ENCODE measurements at regions not wholly inside any gene's neighbourhood (a gene's known extent, or its start where the extent isn't known, plus 50 kb on each side); places are given as distances from the start of the nearest gene placed in this dataset.
A peak's percentile ranks its signal among the peaks of the same experiment; 100 is the strongest.
"Not testable (repeated sequence)": the region's sequence is repeated elsewhere in the genome, so short reads cannot be mapped to it uniquely, and the experiment has no call there.

DNA sequence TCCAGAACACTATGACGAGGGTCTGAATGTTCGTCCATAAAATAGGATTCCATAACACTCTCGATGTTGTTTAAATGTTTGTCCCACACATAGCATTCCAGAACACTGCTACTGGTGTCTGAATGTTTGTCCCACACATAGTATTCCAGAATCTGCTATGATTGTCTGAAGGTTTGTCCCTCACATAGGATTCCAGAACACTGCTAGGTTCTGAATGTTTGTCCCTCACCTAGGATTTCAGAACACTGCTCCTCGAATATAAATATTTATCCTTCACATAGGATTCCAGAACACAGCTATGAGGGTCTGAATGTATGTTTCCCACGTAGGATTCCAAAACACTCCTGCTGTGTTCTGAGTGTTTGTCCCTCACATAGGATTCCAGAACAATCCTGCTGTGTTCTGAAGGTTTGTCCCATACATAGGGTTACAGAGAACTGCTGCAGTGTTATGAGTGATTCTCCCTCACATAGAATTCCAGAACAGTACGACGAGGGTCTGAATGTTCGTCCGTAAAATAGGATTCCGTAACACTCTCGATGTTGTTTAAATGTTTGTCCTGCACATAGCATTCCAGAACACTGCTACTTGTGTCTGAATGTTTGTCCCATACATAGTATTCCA lies 215.3 kb downstream of the FOXD4L6 start:
- Mint-ChIP-seq H3K4me3 (no peak overlapping the region), H3K27ac (no peak overlapping the region), H3K36me3 (ENCODE audit: low read depth) (no peaks in the 10 kb centered on the region), H3K4me1 (no peaks in the 10 kb centered on the region), H3K27me3 (no peaks in the 10 kb centered on the region), H3K9me3 (peaks cover 65% of the 10 kb centered on the region)
- peak; percentile 52 for DNase-seq
- intact Hi-C loops (cut with micrococcal nuclease), result no loop called here

DNA sequence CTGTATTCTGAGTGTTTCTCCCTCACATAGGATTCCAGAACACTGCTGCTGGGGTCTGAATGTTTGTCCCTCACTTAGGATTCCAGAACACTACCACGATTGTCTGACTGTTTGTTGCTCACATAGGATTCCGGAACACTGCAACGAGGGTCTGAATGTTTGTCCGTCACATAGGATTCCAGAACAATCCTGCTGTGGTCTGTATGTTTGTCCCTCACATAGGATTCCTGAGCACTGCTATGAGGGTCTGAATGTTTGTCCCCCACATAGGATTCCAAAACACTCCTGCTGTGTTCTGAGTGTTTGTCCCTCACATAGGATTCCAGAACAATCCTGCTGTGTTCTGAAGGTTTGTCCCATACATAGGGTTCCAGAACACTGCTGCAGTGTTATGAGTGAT lies 215.8 kb downstream of the FOXD4L6 start:
- peaks cover 64% of the 10 kb centered on the region for H3K9me3 Mint-ChIP-seq
- H3K4me3 Mint-ChIP-seq; DNase-seq; H3K36me3 Mint-ChIP-seq (ENCODE audit: low read depth); H3K27me3 Mint-ChIP-seq; H3K4me1 Mint-ChIP-seq; intact Hi-C loops (cut with micrococcal nuclease); H3K27ac Mint-ChIP-seq: not testable (repeated sequence)

GRCh38 chr9:40911647-40912046 lies 216.8 kb downstream of the FOXD4L6 start:
- intact Hi-C loops (cut with micrococcal nuclease), result no loop called here
- H3K9me3 Mint-ChIP-seq, result peaks cover 67% of the 10 kb centered on the region
- no peak overlapping the region for H3K27ac Mint-ChIP-seq
- no peaks in the 10 kb centered on the region for H3K36me3 Mint-ChIP-seq (ENCODE audit: low read depth)
- H3K4me3 Mint-ChIP-seq, result no peak overlapping the region
- H3K27me3 Mint-ChIP-seq, result no peaks in the 10 kb centered on the region
- no peaks in the 10 kb centered on the region for H3K4me1 Mint-ChIP-seq
- peak; percentile 51 for DNase-seq

DNA sequence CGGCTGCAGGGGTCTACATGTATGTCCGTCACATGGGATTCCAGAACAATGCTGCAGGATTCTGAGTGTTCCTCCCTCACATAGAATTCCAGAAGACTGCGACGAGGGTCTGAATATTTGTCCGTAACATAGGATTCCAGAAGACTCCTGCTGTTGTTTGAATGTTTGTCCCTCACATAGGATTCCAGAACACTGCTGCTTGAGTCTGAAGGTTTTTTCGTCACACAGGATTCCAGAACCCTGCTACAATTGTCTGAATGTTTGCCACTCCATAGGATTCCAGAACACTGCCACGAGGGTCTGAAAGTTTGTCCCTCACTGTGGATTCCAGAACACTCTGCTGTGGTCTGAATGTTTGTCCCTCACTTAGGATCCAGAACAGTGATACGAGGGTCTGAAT lies 217.5 kb downstream of the FOXD4L6 start:
- H3K27me3 Mint-ChIP-seq; intact Hi-C loops (cut with micrococcal nuclease); H3K36me3 Mint-ChIP-seq (ENCODE audit: low read depth); H3K4me1 Mint-ChIP-seq; H3K4me3 Mint-ChIP-seq; DNase-seq; H3K27ac Mint-ChIP-seq: not testable (repeated sequence)
- peaks cover 69% of the 10 kb centered on the region for H3K9me3 Mint-ChIP-seq

GRCh38 chr9:40909821-40910220 lies 218.7 kb downstream of the FOXD4L6 start:
- intact Hi-C loops (cut with micrococcal nuclease), result no loop called here
- Mint-ChIP-seq H3K36me3 (ENCODE audit: low read depth) (no peaks in the 10 kb centered on the region), H3K9me3 (peaks cover 68% of the 10 kb centered on the region)

DNA sequence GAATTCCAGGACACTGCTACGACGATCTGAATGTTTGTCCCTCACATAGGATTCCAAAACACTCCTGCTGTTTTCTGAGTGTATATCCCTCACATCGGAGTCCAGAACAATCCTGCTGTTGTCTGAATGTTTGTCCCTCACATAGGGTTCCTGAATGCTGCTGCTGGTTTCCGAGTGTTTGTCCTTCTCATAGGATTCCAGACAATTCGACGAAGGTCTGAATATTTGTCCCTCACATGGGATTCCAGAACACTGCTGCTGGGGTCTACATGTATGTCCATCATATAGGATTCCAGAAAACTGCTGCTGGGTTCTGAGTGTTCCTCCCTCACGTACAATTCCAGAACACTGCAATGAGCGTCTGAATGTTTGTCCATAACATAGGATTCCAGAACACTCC lies 219.4 kb downstream of the FOXD4L6 start:
- intact Hi-C loops (cut with micrococcal nuclease); H3K36me3 Mint-ChIP-seq (ENCODE audit: low read depth); H3K4me1 Mint-ChIP-seq; H3K27ac Mint-ChIP-seq; H3K4me3 Mint-ChIP-seq; H3K27me3 Mint-ChIP-seq; DNase-seq: not testable (repeated sequence)
- H3K9me3 Mint-ChIP-seq, result peaks cover 68% of the 10 kb centered on the region

More at GRCh38 chr9:40909821-40910220, 218.7 kb downstream of the FOXD4L6 start:
- Mint-ChIP-seq H3K4me1 (no peaks in the 10 kb centered on the region), H3K27ac (no peak overlapping the region), H3K4me3 (no peak overlapping the region), H3K27me3 (no peaks in the 10 kb centered on the region)
- DNase-seq, result no peak

DNA sequence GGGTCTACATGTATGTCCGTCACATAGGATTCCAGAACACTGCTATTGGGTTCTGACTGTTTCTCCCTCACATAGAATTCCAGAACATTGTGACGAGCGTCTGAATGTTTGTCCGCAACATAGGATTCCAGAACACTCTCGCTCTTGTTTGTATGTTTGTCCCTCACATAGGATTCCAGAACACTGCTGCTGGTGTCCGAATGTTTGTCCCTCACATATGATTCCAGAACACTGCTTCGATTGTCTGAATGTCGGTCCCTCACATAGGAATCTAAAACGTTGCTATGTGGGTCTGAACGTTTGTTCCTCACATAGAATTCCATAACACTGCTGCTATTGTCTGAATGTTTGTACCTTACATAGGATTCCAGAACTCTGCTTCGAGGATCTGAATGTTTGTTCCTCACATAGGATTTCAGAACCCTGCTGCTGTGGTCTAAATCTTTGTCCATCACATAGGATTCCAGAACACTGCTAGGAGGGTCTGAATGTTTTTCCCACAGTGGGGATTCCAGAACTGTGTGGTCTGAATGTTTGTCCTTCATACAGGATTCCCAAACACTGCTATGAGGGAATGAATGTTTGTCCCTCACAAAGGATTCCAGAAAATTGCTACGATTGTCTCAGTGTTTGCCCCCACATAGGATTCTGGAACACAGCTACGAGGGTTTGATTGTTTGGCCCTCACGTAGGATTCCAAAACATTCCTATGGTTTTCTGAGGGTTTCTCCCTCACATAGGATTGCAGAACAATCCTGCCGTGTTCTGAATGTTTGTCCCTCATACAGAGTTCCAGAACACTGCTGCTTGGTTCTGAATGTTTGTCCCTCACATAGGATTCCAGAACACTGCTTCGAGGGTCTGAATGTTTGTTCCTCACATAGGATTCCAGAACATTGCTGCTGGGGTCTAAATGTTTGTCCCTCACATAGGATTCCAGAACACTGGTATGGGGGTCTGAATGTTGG lies 220.5 kb downstream of the FOXD4L6 start:
- no peak for DNase-seq
- Mint-ChIP-seq H3K36me3 (ENCODE audit: low read depth) (no peaks in the 10 kb centered on the region), H3K4me3 (no peak overlapping the region), H3K9me3 (peaks cover 64% of the 10 kb centered on the region), H3K4me1 (no peaks in the 10 kb centered on the region), H3K27me3 (no peaks in the 10 kb centered on the region), H3K27ac (no peak overlapping the region)
- intact Hi-C loops (cut with micrococcal nuclease), result no loop called here

- H3K4me3 Mint-ChIP-seq; DNase-seq; H3K27ac Mint-ChIP-seq; intact Hi-C loops (cut with micrococcal nuclease); H3K4me1 Mint-ChIP-seq; H3K27me3 Mint-ChIP-seq; H3K36me3 Mint-ChIP-seq (ENCODE audit: low read depth): not testable (repeated sequence)
- H3K9me3 Mint-ChIP-seq, result peaks cover 65% of the 10 kb centered on the region
These were observed 221.6 kb downstream of the FOXD4L6 start for GRCh38 chr9:40906879-40907278.

GRCh38 chr9:40892315-40892714 lies 236.2 kb downstream of the FOXD4L6 start:
- H3K27ac Mint-ChIP-seq; intact Hi-C loops (cut with micrococcal nuclease); DNase-seq; H3K4me3 Mint-ChIP-seq; H3K36me3 Mint-ChIP-seq (ENCODE audit: low read depth); H3K27me3 Mint-ChIP-seq; H3K4me1 Mint-ChIP-seq: not testable (repeated sequence)
- peaks cover 68% of the 10 kb centered on the region for H3K9me3 Mint-ChIP-seq

DNA sequence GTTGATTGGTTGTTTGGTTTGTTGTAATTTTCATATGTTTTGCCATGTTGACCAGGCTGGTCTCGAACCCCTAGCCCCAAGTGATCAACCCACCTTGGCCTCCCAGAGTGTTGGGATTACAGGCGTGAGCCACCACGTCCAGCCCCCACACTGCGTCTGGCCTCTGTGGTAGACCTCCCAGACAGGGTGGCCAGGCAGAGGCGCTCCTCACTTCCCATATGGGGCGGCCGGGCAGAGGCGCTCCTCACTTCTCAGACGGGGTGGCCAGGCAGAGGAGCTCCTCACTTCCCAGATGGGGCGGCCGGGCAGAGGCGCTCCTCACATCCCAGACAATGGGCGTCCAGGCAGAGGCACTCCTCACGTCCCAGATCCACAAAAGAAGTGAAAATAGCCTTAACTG lies 242.6 kb downstream of the FOXD4L6 start:
- H3K36me3 Mint-ChIP-seq (ENCODE audit: low read depth); intact Hi-C loops (cut with micrococcal nuclease); DNase-seq; H3K4me1 Mint-ChIP-seq; H3K27ac Mint-ChIP-seq; H3K4me3 Mint-ChIP-seq; H3K27me3 Mint-ChIP-seq: not testable (repeated sequence)
- H3K9me3 Mint-ChIP-seq, result peaks cover 35% of the 10 kb centered on the region

DNA sequence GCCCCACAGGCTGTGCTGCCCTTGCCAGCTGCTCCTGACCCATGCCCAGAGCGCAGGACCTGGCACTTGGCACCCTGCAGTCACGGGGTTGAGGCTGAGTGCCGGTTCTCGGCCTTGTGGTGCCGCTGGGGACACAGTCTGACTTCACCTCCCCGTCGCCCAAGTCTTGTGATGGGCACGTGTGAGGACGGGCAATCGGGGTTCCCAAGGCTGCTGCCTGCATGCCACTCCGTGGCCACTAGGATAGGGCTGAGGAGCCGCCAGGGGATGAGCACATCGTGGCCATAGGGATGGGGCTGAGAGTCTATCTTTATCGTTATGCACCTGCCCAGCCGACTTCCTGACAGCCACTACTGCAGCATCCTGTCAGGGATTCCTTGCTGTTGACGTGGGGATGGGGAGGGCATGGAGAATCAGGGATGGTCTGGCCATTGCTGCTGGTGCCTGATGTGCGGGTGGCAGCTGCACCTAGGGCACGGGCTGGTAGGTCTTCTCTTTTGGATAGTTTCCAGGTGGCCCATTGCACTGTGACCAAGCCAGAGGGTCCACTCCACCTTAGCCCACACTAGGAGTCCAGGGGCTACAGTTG lies 243.5 kb downstream of the FOXD4L6 start:
- H3K27ac Mint-ChIP-seq; intact Hi-C loops (cut with micrococcal nuclease); H3K27me3 Mint-ChIP-seq; H3K36me3 Mint-ChIP-seq (ENCODE audit: low read depth); H3K4me3 Mint-ChIP-seq; DNase-seq; H3K4me1 Mint-ChIP-seq: not testable (repeated sequence)
- H3K9me3 Mint-ChIP-seq, result peaks cover 41% of the 10 kb centered on the region

DNA sequence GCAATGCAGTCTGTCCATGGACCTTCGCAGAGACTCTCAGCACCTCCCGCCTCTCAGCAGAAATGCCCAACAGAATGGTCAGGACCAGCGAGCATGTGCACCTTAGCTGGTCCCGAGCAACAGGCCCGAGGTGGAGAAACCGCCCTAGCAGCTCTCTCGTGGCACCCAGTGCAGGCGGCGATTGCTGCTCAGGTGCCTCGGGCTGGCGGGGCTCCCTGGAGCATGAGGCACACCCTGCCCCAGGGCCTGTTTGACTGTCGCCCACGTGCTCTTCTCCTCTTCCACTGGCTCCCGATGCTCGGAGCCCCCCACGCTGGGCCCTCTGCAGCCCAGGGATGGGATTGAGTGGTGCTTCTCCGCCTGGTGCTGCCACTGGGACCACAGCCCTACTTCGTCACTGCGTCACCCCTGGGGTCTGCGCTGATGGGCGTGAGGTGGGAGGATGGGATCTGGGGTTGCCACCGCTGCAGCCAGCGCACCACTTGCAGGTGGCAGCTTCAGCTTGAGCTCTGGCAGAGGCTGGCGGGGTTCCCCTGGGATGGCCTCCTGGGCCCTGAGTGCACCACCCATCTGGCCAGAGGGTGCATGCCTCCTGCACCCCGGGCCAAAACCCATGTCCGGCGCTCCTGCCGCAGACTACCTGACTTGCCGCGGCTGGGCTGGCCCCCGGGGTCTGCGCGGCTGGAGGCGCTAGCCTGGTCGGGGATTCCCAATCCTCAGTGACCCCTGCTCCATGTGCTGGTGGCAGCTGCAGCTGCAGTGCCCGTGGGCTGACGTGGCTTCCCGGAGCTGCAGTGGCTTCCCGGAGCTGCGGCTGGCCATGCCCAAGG lies 244.2 kb downstream of the FOXD4L6 start:
- no peaks in the 10 kb centered on the region for H3K36me3 Mint-ChIP-seq (ENCODE audit: low read depth)
- peaks cover 45% of the 10 kb centered on the region for H3K9me3 Mint-ChIP-seq
- intact Hi-C loops (cut with micrococcal nuclease), result no loop called here

GRCh38 chr9:40883423-40884071 lies 244.9 kb downstream of the FOXD4L6 start:
- intact Hi-C loops (cut with micrococcal nuclease); H3K27ac Mint-ChIP-seq; H3K4me1 Mint-ChIP-seq; H3K4me3 Mint-ChIP-seq; DNase-seq; H3K27me3 Mint-ChIP-seq; H3K36me3 Mint-ChIP-seq (ENCODE audit: low read depth): not testable (repeated sequence)
- peaks cover 50% of the 10 kb centered on the region for H3K9me3 Mint-ChIP-seq

More for the DNA sequence above, 244.2 kb downstream of the FOXD4L6 start:
- DNase-seq, result no peak
- H3K27ac Mint-ChIP-seq, result no peak overlapping the region
- H3K4me1 Mint-ChIP-seq, result no peaks in the 10 kb centered on the region
- no peaks in the 10 kb centered on the region for H3K27me3 Mint-ChIP-seq
- H3K4me3 Mint-ChIP-seq, result no peak overlapping the region

Data from activated CD4-positive, alpha-beta T cell treated with anti-CD3 and anti-CD28 coated beads, Interleukin-2, amount 10 ng/mL, durations not matched to agents 24 days and 14 days (primary cell).